T-cell (primary cell): ENCODE measurements at regions not wholly inside any gene's neighbourhood (a gene's known extent, or its start where the extent isn't known, plus 50 kb on each side); places are given as distances from the start of the nearest gene placed in this dataset.
"Not testable (repeated sequence)": the region's sequence is repeated elsewhere in the genome, so short reads cannot be mapped to it uniquely, and the experiment has no call there.

Experiments used
- ATAC-seq, 4 experiments: fragments of 200-7000 bp in 3 of 4; fragments of 150-1000 bp in 1 of 4; cut with Tn5 transposase; replicated peaks in 1 of 4; 1 replicate in 3 of 4; 2 replicates in 1 of 4; pipeline ENCODE4 v1.10.0; 2021; ENCODE audit warnings: moderate library complexity in 3 of 4, mild to moderate bottlenecking in 2 of 4, moderate number of reproducible peaks in 1 of 4
- CTCF ChIA-PET, 2 donors: fragments of 300-600 bp; sonication (Branson Sonifier 250); formaldehyde crosslinking; loops; one replicate each; lab custom pipeline; 2022; ENCODE audit warnings: antibody characterized with exemption in 2 of 2; lab: Charles Lee
- POLR2A ChIA-PET, 2 donors: fragments of 300-600 bp; sonication (Branson Sonifier 250); formaldehyde crosslinking; loops; one replicate each; lab custom pipeline; 2022; ENCODE audit warnings: antibody characterized with exemption in 2 of 2; lab: Charles Lee
- DNase-seq, 35 experiments: peaks; one replicate each; pipeline versions ENCODE4 v3.0.0 to v3.0.0-alpha.2; 2013 to 2023
- H3K27ac ChIP-seq: one replicate; pipeline ENCODE4 v1.5.1; 2013; ENCODE audit warnings: low read length
- H3K27me3 ChIP-seq, 2 experiments: replicated peaks in 1 of 2; 1 replicate in 1 of 2; 2 replicates in 1 of 2; pipeline versions ENCODE4 v1.6.1 to v1.7.0; 2013; ENCODE audit warnings: low read length in 1 of 2, mixed read lengths in 1 of 2; ENCODE audit not compliant: control insufficient read depth in 2 of 2, insufficient read depth in 2 of 2; ENCODE audit errors: extremely low read depth in 1 of 2
- H3K36me3 ChIP-seq, 2 donors: 1 replicate in 1 of 2; 2 replicates in 1 of 2; pipeline versions ENCODE4 v1.6.1 to v1.7.0; 2013; ENCODE audit warnings: low read length in 1 of 2; ENCODE audit not compliant: control insufficient read depth in 2 of 2, insufficient read depth in 1 of 2; ENCODE audit errors: extremely low read depth in 1 of 2
- H3K4me1 ChIP-seq, 2 experiments: 1 replicate in 1 of 2; 2 replicates in 1 of 2; pipeline versions ENCODE4 v1.6.1 to v1.7.0; 2013; ENCODE audit warnings: low read length in 2 of 2, mixed read lengths in 1 of 2; ENCODE audit not compliant: insufficient read depth in 2 of 2, control insufficient read depth in 1 of 2; ENCODE audit errors: extremely low read depth in 1 of 2
- H3K4me3 ChIP-seq, 2 donors: 1 replicate in 1 of 2; 2 replicates in 1 of 2; pipeline versions ENCODE4 v1.5.1 to v1.7.0; 2013; ENCODE audit warnings: mild to moderate bottlenecking in 2 of 2, low read length in 1 of 2, moderate library complexity in 1 of 2; ENCODE audit not compliant: control insufficient read depth in 1 of 2; ENCODE audit errors: extremely low read depth in 1 of 2
- H3K9me3 ChIP-seq: 2 replicates; pipeline ENCODE4 v1.7.0; 2013
- H3K27ac Mint-ChIP-seq, 2 donors: one replicate each; pipeline ENCODE4 v1.8.0; 2020 to 2021; ENCODE audit warnings: mild to moderate bottlenecking in 2 of 2, mixed read lengths in 2 of 2
- H3K27me3 Mint-ChIP-seq, 2 donors: one replicate each; pipeline ENCODE4 v1.8.0; 2021 to 2022; ENCODE audit warnings: mixed read lengths in 2 of 2
- H3K36me3 Mint-ChIP-seq: one replicate; pipeline ENCODE4 v1.8.0; 2021; ENCODE audit warnings: mixed read lengths
- H3K4me1 Mint-ChIP-seq, 3 donors: one replicate each; pipeline ENCODE4 v1.8.0; 2020 to 2022; ENCODE audit warnings: mixed read lengths in 3 of 3, mild to moderate bottlenecking in 1 of 3
- H3K4me3 Mint-ChIP-seq, 3 donors: one replicate each; pipeline ENCODE4 v1.8.0; 2020 to 2022; ENCODE audit warnings: mild to moderate bottlenecking in 3 of 3, mixed read lengths in 3 of 3, moderate library complexity in 3 of 3
- H3K9me3 Mint-ChIP-seq, 3 donors: one replicate each; pipeline ENCODE4 v1.8.0; 2020 to 2022; ENCODE audit warnings: mixed read lengths in 3 of 3
- WGBS: methylation state at CpG from one replicate; pipeline ENCODE4 v1.1.5; 2013; ENCODE audit warnings: missing lambda C conversion rate; ENCODE audit not compliant: insufficient coverage; 5-methylcytosine and 5-hydroxymethylcytosine counted together

DNA sequence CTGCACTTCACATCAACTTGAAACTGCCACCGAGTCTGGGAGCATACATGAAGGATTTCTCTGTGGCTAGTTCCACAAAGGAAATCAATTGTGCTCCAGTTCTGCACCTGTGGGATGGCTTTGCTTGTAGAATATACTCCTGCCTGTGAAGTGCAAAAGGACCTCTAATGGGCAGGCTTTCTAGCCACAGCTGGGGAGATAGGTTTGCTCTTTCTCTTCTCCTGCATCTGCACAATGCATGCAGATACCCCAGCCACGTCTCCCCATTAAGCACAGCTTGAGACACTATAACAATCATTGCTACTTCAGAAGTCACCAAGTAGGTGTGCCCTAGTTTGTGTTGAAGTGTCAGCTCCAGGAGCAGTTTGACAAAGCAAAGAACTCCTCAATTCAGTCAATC lies 364.6 kb downstream of the ZIC3 start:
- no CpG with 5 or more reads among the region's 2 CpGs for WGBS
- H3K27ac ChIP-seq: no peak overlapping the region
- Mint-ChIP-seq H3K27ac (no peak overlapping the region), H3K9me3 (peaks cover 0 to 5% (median 3%) of the 10 kb centered on the region in 3 donors), H3K27me3 (peaks cover 0 to 4% of the 10 kb centered on the region in 2 donors), H3K4me3 (no peak overlapping the region), H3K36me3 (no peaks in the 10 kb centered on the region), H3K4me1 (no peaks in the 10 kb centered on the region)
- H3K27me3 ChIP-seq: no peaks in the 10 kb centered on the region
- H3K4me3 ChIP-seq: no peak overlapping the region
- POLR2A ChIA-PET: no interaction called here
- CTCF ChIA-PET: no interaction called here
- H3K36me3 ChIP-seq: no peaks in the 10 kb centered on the region
- no peak for DNase-seq
- no peak for ATAC-seq
- no peaks in the 10 kb centered on the region for H3K9me3 ChIP-seq
- H3K4me1 ChIP-seq: no peaks in the 10 kb centered on the region

- H3K27ac Mint-ChIP-seq, H3K27ac ChIP-seq, H3K4me1 Mint-ChIP-seq, ATAC-seq, H3K4me3 ChIP-seq, H3K4me3 Mint-ChIP-seq, H3K9me3 ChIP-seq, DNase-seq, POLR2A ChIA-PET, H3K4me1 ChIP-seq, H3K36me3 ChIP-seq, H3K27me3 ChIP-seq, H3K27me3 Mint-ChIP-seq, CTCF ChIA-PET, H3K36me3 Mint-ChIP-seq: not testable (repeated sequence)
- peaks cover 0 to 13% (median 11%) of the 10 kb centered on the region in 3 donors for H3K9me3 Mint-ChIP-seq
- WGBS: no CpG with 5 or more reads among the region's 1 CpG
Observed at GRCh38 chrX:137934214-137934613, 368.3 kb downstream of the ZIC3 start.

DNA sequence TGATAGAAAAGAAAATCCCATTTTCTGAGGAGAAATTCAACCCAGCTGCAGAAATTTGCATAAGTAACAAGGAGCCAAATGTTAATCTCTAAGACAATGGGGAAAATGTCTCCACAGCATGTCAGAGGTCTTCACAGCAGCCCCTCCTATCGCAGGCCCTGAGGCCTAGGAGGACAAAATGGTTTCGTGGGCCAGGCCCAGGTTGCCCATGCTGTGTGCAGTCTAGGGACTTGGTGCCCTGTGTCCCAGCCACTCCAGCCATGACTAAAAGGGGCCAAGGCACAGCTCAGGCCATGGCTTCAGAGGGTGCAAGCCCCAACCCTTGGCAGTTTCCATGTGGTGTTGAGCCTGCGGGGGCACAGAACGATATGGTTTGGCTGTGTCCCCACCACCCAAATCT lies 369.0 kb downstream of the ZIC3 start:
- H3K4me3 Mint-ChIP-seq, H3K4me3 ChIP-seq, CTCF ChIA-PET, H3K4me1 Mint-ChIP-seq, H3K36me3 Mint-ChIP-seq, POLR2A ChIA-PET, H3K9me3 ChIP-seq, H3K4me1 ChIP-seq, DNase-seq, H3K27ac Mint-ChIP-seq, H3K27me3 Mint-ChIP-seq, H3K36me3 ChIP-seq, H3K27ac ChIP-seq, H3K27me3 ChIP-seq, ATAC-seq: not testable (repeated sequence)
- peaks cover 0 to 13% (median 11%) of the 10 kb centered on the region in 3 donors for H3K9me3 Mint-ChIP-seq
- WGBS: 68% methylated on average over 2 of the region's 4 CpGs

- ATAC-seq (no peak), DNase-seq (no peak)
- Mint-ChIP-seq H3K9me3 (no peaks in the 10 kb centered on the region), H3K27me3 (peaks cover 0 to 9% of the 10 kb centered on the region in 2 donors), H3K36me3 (no peaks in the 10 kb centered on the region), H3K4me1 (no peaks in the 10 kb centered on the region), H3K27ac (no peak overlapping the region), H3K4me3 (no peak overlapping the region)
- Histone ChIP-seq H3K4me1 (no peaks in the 10 kb centered on the region), H3K4me3 (no peak overlapping the region), H3K27ac (no peak overlapping the region), H3K27me3 (no peaks in the 10 kb centered on the region), H3K9me3 (no peaks in the 10 kb centered on the region), H3K36me3 (no peaks in the 10 kb centered on the region)
- CTCF ChIA-PET: no interaction called here
- WGBS: no CpG with 5 or more reads among the region's 6 CpGs
- POLR2A ChIA-PET: no interaction called here
Observed at GRCh38 chrX:137945470-137945869, 379.5 kb downstream of the ZIC3 start.

- no peak overlapping the region for H3K27ac ChIP-seq
- no peaks in the 10 kb centered on the region for H3K9me3 ChIP-seq
- no peak for DNase-seq
- no peaks in the 10 kb centered on the region for H3K36me3 ChIP-seq
- H3K4me3 ChIP-seq: no peak overlapping the region
- Mint-ChIP-seq H3K4me3 (no peak overlapping the region), H3K36me3 (no peaks in the 10 kb centered on the region), H3K9me3 (peaks cover 0 to 9% (median 0%) of the 10 kb centered on the region in 3 donors), H3K27ac (no peak overlapping the region), H3K27me3 (peaks cover 0 to 21% of the 10 kb centered on the region in 2 donors), H3K4me1 (no peaks in the 10 kb centered on the region)
- no peaks in the 10 kb centered on the region for H3K4me1 ChIP-seq
- ChIA-PET CTCF (no interaction called here), POLR2A (no interaction called here)
- no peaks in the 10 kb centered on the region for H3K27me3 ChIP-seq
- no peak for ATAC-seq
Observed at GRCh38 chrX:137969191-137969590, 403.3 kb downstream of the ZIC3 start.

- H3K9me3 Mint-ChIP-seq: no peaks in the 10 kb centered on the region
- WGBS: no CpG with 5 or more reads among the region's 1 CpG
- CTCF ChIA-PET: no interaction called here
- no peak overlapping the region for H3K4me3 Mint-ChIP-seq
- H3K36me3 Mint-ChIP-seq: no peaks in the 10 kb centered on the region
- POLR2A ChIA-PET: no interaction called here
- ATAC-seq (no peak), DNase-seq (no peak)
- no peaks in the 10 kb centered on the region for H3K4me1 Mint-ChIP-seq
- Histone ChIP-seq H3K4me1 (no peaks in the 10 kb centered on the region), H3K4me3 (no peak overlapping the region), H3K9me3 (no peaks in the 10 kb centered on the region), H3K27me3 (no peaks in the 10 kb centered on the region), H3K27ac (no peak overlapping the region), H3K36me3 (no peaks in the 10 kb centered on the region)
- H3K27ac Mint-ChIP-seq: no peak overlapping the region
- peaks cover 0 to 3% of the 10 kb centered on the region in 2 donors for H3K27me3 Mint-ChIP-seq
Observed at GRCh38 chrX:137982472-137983172, 416.7 kb downstream of the ZIC3 start.

- no peak for ATAC-seq
- no peak overlapping the region for H3K27ac ChIP-seq
- Mint-ChIP-seq H3K9me3 (no peaks in the 10 kb centered on the region), H3K4me3 (no peak overlapping the region), H3K4me1 (no peaks in the 10 kb centered on the region), H3K27me3 (peaks cover 0 to 23% of the 10 kb centered on the region in 2 donors), H3K36me3 (no peaks in the 10 kb centered on the region), H3K27ac (no peak overlapping the region)
- CTCF ChIA-PET: no interaction called here
- no peaks in the 10 kb centered on the region for H3K9me3 ChIP-seq
- POLR2A ChIA-PET: interaction anchor here in 1 of 2 donors (0.6 kb wide), 1 partner anchor 128 kb away, joined by 3 read pairs; no protein-coding TSS in a partner anchor
- no peak for DNase-seq
- H3K27me3 ChIP-seq: no peaks in the 10 kb centered on the region
- no peaks in the 10 kb centered on the region for H3K4me1 ChIP-seq
- WGBS: no CpG with 5 or more reads among the region's 1 CpG
- H3K36me3 ChIP-seq: no peaks in the 10 kb centered on the region
- no peak overlapping the region for H3K4me3 ChIP-seq
Observed at GRCh38 chrX:137988470-137988869, 422.5 kb downstream of the ZIC3 start.
